COLO668 (cell line): ENCODE measurements at regions not wholly inside any gene's neighbourhood (a gene's known extent, or its start where the extent isn't known, plus 50 kb on each side); places are given as distances from the start of the nearest gene placed in this dataset.

Experiments
- DNase-seq: peaks from one replicate; lab custom pipeline; 2025; ENCODE audit not compliant: unreplicated experiment; lab: John Stamatoyannopoulos, UW

DNA sequence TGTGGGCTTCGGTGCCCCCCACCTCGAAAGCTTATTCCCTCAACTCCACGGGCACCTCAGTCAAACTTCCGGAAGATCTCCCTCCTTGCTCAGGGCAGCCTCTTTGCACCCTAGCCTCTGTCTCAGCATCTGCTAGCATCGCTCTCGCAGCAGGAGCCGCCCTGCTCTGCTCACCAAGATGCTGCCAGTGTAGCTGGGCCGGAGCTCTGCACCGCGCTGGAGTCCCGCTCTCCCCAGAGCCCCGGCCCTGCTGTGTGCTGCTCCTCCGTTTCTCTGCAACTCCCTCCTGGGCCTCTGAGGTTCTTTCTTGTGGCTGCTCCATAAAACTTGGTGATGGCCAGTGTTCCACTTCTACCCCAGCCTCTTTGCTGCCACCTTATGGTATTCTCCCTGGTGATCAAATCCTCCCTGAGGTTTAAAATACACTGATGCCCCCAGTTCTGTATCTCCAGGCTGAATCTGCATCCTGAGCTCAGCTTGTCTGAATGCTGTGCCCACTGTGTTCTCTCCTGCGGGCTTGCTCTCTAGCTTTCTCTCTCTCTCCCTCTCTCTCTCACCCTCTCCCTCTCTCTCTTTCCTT lies 198.0 kb downstream of the UQCRFS1 start:
- no peak for DNase-seq

GRCh38 chr19:29013988-29014387 lies 199.0 kb downstream of the UQCRFS1 start:
- DNase-seq = no peak

DNA sequence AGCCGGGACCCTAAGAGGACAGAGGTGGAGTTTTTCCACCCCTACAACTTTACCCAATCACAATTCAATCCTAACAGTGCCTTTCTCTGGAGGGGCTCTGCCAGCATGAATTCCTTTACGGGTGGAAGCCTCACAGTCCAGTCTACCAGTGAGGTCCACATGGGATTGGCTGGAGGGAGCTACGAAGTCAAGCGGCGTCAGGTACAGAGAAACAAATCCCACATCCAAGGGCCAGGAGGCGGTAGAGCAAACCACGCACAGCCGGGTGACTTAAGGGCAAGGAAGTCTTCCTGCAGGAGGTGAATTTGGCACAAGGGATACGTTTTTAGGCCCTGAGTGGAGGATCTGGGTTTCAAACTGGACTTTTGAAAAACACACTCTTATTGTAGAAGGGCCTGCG lies 199.6 kb downstream of the UQCRFS1 start:
- DNase-seq = no peak

DNA sequence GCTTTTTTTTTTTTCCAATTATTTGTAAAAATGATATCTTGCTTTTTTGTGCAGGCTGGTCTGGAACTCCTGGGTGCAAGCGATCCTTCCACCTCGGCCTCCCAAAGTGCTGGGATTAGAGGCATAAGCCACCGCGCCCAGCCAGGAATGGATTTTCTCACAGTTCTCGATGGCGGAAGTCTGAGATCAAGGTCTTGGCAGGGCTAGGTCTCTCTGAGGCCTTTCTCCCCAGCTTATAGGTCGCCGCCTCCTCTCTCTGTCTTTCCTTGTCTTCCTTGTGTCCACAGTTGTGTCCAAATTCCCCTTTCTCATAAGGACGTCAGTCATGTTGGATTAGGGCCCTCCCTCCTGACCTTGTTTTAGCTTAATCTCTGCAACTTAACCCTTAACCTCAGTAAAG lies 200.5 kb downstream of the UQCRFS1 start:
- no peak for DNase-seq

DNA sequence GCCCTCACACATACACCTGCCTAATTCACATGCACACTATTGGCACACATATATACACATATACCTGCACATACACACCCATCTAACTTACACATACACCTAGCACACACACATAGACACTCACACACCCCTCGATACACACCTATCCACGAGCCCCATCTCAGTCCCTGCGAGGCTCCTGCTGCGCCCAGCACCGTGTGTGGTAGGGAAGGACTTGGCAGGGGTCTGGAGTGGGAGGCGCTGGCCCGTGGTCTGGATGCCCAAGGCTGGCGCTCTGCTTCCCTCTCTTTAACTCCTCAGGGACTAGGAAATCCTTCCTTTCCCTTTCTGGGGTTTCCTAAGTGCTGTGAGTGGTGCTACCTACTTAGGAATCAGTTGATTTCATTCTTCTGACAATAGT lies 202.7 kb downstream of the UQCRFS1 start:
- DNase-seq = no peak

DNA sequence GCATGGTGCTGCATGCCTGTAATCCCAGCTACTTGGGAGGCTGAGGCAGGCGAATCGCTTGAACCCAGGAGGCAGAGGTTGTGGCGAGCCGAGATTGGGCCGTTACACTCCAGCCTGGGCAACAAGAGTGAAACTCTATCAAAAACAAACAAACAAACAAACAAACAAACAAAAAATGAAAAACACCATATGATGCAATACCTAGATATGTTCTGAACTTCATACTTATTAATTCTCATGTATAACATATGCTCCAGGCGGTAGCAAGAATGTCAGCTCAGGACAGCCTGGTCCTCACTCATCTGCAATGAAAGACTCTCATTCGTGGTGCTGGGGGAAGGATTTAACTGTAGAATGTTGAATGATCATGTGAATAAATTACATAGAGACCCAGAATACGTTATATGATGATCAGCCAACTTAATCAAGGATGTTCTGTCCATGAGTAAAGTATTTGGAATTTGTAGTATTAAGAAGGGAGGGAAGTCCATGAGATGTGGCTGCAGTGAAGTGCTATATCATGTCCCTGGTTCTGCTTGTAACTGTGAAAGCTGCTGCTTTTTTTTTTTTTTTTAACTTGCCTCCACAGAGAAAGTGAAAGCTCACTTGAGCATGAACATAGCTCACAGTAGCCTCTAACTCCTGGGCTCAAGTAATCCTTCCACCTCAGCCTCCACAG lies 206.8 kb downstream of the UQCRFS1 start:
- DNase-seq = no peak

- DNase-seq = no peak
These were observed 208.2 kb downstream of the UQCRFS1 start for GRCh38 chr19:29004796-29005195.

DNA sequence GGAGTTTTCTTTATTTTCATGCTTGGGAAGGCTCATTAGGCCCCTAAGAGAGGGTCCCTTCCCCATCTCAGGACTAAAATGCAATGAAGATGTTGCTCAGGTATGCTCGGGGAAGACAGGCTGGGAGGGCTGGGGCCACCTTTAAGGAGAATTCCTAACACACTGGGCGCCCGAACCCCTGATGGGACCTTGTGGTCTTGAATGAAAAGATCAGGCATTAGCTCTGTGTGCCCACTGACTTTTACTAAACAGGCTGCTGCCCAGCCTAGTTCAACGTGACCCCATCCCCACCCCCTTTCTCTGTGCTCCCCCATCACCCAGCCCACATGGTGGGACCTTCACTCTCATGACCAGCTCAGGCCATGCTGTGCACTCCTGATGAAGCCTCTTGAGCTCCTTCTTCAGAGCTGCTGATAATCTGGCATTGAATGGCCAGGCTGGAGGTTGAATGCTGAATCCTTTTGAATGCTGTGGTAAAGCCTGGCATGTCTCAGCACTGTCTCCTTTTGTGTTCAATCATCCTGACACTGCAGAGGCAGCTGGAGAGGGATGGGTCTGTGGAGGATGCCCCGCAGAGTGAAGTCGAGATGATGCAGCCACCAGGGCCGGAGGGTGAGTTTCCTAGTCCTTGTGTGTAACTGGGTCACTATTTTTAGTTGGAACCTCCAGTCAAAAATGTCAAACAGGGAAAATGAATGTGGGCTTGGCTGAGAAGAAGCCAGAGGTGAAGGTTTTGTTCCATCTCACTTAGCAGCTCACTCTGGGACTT lies 209.1 kb downstream of the UQCRFS1 start:
- no peak for DNase-seq

GRCh38 chr19:29002336-29002735 lies 210.6 kb downstream of the UQCRFS1 start:
- no peak for DNase-seq

GRCh38 chr19:29001597-29002245 lies 211.2 kb downstream of the UQCRFS1 start:
- DNase-seq = no peak

DNA sequence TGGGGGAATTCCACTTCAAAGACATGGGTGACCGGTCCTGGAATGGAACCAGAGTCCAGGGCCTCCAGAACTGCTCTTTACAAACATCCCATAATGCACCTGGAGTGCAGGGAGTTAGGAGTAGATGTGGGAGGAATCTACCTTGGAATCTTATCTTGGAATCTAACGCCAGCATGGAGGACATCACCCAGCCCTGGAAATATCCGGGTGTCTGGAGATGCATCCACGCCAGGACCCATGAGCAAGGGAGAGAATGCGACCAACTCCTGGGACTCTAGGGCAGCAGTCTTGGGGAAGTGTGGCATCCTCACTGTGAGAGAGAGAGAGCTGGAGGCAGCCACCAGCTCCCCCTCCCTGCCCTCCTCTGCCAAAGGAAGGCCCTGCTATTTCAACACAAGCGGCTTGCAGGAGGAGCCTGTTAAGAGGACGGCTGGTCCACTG lies 211.8 kb downstream of the UQCRFS1 start:
- DNase-seq = no peak

- no peak for DNase-seq
These were observed 213.1 kb downstream of the UQCRFS1 start for GRCh38 chr19:28999724-29000433.

DNA sequence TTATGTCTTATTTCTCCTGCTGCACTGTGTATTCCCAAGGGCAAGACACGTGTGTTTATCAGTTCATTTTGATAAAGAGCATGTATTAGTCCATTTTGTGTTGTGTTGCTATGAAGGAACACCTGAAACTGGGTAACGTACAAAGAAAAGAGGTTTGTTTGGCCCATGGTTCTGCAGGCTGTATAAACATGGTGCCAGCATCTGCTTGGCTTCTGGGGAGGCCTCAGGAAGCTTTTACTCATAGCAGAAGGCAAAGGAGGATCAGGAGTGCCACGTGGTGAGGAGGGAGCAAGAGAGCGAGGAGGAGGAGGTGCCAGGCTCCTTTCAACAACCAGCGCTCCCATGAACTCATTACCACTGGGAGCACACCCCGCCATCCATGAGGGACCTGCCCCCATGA lies 214.0 kb downstream of the UQCRFS1 start:
- DNase-seq = no peak

DNA sequence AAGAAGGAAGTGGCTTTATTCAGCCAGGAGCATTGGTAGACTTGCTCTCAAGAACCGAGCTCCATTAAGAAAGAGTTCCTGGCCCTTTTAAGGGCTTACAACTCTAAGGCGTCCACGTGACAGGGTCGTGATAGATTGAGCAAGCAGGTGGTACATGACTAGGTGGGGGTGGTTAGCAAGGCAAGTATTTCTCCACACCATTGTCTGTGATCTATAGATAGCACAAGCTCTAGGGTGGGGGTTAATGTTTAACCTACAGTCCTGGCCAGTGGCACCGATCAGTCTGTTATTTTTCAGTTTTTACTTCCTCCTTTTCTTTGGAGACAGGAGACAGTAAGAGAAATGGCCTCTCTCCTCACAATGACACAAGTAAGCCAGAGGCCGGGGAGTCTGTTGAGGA lies 215.1 kb downstream of the UQCRFS1 start:
- DNase-seq = peak; percentile 84

GRCh38 chr19:28990522-28990921 lies 222.4 kb downstream of the UQCRFS1 start:
- DNase-seq = peak; percentile 69

GRCh38 chr19:28989739-28990138 lies 223.2 kb downstream of the UQCRFS1 start:
- DNase-seq = peak; percentile 12

- DNase-seq = no peak
These were observed 224.9 kb downstream of the UQCRFS1 start for GRCh38 chr19:28988066-28988465.

GRCh38 chr19:28987177-28987576 lies 225.8 kb downstream of the UQCRFS1 start:
- DNase-seq = no peak

DNA sequence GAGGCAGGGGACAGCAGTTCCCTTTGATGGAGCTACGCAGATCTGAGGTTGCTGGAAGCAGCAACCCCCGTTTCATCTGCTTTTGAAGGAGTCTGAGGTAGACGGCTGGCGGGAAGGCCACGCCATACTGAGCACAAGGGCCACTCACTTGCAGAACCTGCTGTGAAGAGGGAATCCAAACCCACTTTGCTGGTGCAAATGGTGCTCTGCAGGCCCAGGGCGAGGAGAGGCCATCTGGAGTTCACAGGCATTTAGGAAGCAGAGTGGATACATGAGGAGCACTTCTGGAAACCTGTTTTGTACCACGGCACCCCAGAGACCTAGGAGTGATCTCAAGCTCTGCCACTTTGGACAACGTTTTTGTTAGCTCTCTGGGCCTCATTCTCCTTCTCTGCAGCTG lies 227.8 kb downstream of the UQCRFS1 start:
- DNase-seq = no peak

GRCh38 chr19:28984315-28984714 lies 228.6 kb downstream of the UQCRFS1 start:
- no peak for DNase-seq

GRCh38 chr19:28983430-28983829 lies 229.5 kb downstream of the UQCRFS1 start:
- no peak for DNase-seq
